ENCODE measurements at regions not wholly inside any gene's neighbourhood (a gene's known extent, or its start where the extent isn't known, plus 50 kb on each side); places are given as distances from the start of the nearest gene placed in this dataset.

DNA sequence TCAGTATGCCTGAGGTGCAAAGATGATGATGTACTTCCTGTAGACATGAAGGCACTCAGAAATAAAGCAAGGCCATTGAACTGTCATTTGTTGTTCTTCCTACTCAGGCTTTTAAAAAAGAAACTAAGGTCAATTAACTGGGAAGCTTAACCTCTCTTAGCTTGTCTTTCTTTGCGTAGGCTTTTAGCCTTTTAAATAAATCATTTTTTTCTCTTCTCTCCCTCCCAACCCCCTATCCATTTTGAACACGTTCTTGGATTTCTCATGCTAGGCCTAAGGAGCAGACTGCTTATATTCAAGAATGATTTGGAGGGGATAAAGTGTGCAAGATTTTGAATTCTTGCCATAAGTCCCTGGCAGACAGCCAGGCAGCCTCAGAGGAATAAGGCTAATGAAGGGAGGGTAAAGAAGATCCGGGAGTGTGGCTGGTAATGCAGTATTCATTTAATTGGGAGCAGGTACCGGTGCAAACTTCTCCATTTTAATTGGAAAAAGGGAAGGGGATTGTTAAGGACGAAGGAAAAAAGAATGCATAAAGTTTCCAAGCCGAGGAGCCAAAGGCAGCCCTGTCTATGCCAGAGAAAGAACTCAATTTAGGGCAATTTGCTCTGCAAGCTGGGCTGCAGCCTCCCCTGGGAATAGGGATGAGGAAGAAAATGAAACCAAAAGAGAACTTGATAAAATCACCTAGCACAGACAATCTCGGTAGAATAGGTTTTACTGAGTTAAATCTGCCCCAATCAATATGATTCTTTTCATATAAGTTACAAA lies 343.8 kb upstream of the MMS22L start:
- WGBS (ENCODE audit: insufficient coverage): 69% methylated on average over 2 of the region's 7 CpGs
- Histone ChIP-seq H3K36me3 (replicated peaks in 1 of 2; ENCODE audit: control extremely low read depth in 1 of 2, control insufficient read depth in 1 of 2, extremely low read depth in 1 of 2, insufficient read depth in 2 of 2, low read length in 1 of 2) (no peaks in the 10 kb centered on the region), H3K4me1 (ENCODE audit: control insufficient read depth in 2 of 2, insufficient read depth in 2 of 2, low read length in 2 of 2) (no peaks in the 10 kb centered on the region), H3K9ac (ENCODE audit: low read length) (no peak overlapping the region), H3K27ac (ENCODE audit: low read length in 2 of 2) (no peak overlapping the region), H3K4me3 (ENCODE audit: control extremely low read depth in 1 of 5, extremely low read depth in 1 of 5, insufficient read depth in 1 of 5, low read depth in 2 of 5, low read length in 4 of 5) (no peak overlapping the region), H4K20me1 (ENCODE audit: control insufficient read depth, insufficient read depth, low read length, poor library complexity, severe bottlenecking) (no peaks in the 10 kb centered on the region), H3K79me2 (ENCODE audit: control insufficient read depth, insufficient read depth, low read length) (no peaks in the 10 kb centered on the region), H3K9me3 (ENCODE audit: control extremely low read depth in 1 of 3, control insufficient read depth in 2 of 3, insufficient read depth in 1 of 3, low read length in 2 of 3) (no peaks in the 10 kb centered on the region), H3K4me2 (replicated peaks; ENCODE audit: low read depth, low read length, poor library complexity, severe bottlenecking) (no peak overlapping the region), H2AFZ (ENCODE audit: insufficient read depth, low read depth, low read length, poor library complexity, severe bottlenecking) (no peak overlapping the region), H3K27me3 (replicated peaks in 1 of 4; ENCODE audit: control extremely low read depth in 1 of 4, control insufficient read depth in 3 of 4, insufficient read depth in 4 of 4, low read length in 3 of 4) (no peaks in the 10 kb centered on the region)
- Mint-ChIP-seq H3K4me3 (no peak overlapping the region), H3K4me1 (no peaks in the 10 kb centered on the region), H3K27ac (no peak overlapping the region), H3K27me3 (no peaks in the 10 kb centered on the region), H3K9me3 (ENCODE audit: insufficient read depth) (no peaks in the 10 kb centered on the region)
- TF ChIP-seq, protein P1, sequence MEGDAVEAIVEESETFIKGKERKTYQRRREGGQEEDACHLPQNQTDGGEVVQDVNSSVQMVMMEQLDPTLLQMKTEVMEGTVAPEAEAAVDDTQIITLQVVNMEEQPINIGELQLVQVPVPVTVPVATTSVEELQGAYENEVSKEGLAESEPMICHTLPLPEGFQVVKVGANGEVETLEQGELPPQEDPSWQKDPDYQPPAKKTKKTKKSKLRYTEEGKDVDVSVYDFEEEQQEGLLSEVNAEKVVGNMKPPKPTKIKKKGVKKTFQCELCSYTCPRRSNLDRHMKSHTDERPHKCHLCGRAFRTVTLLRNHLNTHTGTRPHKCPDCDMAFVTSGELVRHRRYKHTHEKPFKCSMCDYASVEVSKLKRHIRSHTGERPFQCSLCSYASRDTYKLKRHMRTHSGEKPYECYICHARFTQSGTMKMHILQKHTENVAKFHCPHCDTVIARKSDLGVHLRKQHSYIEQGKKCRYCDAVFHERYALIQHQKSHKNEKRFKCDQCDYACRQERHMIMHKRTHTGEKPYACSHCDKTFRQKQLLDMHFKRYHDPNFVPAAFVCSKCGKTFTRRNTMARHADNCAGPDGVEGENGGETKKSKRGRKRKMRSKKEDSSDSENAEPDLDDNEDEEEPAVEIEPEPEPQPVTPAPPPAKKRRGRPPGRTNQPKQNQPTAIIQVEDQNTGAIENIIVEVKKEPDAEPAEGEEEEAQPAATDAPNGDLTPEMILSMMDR (IDR thresholded peaks at IDR 0.05): no peak
- no peak for TF ChIP-seq EZH2 (IDR thresholded peaks at IDR 0.05; ENCODE audit: borderline replicate concordance, insufficient read depth, low read depth, low read length, poor library complexity, severe bottlenecking)
- ATAC-seq (ENCODE audit: low read depth) (no peak), DNase-seq (no peak)
- ChIA-PET CTCF (no interaction called here), POLR2A (no interaction called here)
- intact Hi-C loops (cut with micrococcal nuclease): no loop called here

DNA sequence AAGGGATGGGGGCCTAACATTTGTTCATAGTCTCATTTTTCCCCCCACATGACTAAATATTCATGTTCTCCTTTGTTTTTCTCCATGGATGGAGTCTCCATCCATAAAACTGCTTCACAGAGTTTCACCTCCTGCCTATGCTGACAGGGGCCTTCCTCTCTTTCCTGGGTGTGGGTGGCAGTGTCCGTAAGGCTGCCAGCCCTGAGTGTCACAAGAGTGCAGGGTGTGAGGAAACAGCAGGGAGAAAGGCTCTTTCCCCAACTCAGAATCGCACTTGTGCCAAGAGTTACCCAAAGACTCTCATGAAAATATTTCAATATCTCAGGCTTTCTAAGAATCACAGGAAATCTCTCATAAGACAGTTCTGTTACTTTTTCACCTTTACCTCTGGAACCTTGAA lies 346.2 kb upstream of the MMS22L start:
- H3K9me3 Mint-ChIP-seq (ENCODE audit: insufficient read depth): no peaks in the 10 kb centered on the region
- Histone ChIP-seq H3K4me2 (replicated peaks; ENCODE audit: low read depth, low read length, poor library complexity, severe bottlenecking) (no peak overlapping the region), H3K9me3 (ENCODE audit: control extremely low read depth in 1 of 3, control insufficient read depth in 2 of 3, insufficient read depth in 1 of 3, low read length in 2 of 3) (no peaks in the 10 kb centered on the region), H3K36me3 (replicated peaks in 1 of 2; ENCODE audit: control extremely low read depth in 1 of 2, control insufficient read depth in 1 of 2, extremely low read depth in 1 of 2, insufficient read depth in 2 of 2, low read length in 1 of 2) (no peaks in the 10 kb centered on the region), H3K27ac (ENCODE audit: low read length in 2 of 2) (no peak overlapping the region), H2AFZ (ENCODE audit: insufficient read depth, low read depth, low read length, poor library complexity, severe bottlenecking) (no peak overlapping the region), H3K27me3 (replicated peaks in 1 of 4; ENCODE audit: control extremely low read depth in 1 of 4, control insufficient read depth in 3 of 4, insufficient read depth in 4 of 4, low read length in 3 of 4) (no peaks in the 10 kb centered on the region), H3K4me1 (ENCODE audit: control insufficient read depth in 2 of 2, insufficient read depth in 2 of 2, low read length in 2 of 2) (no peaks in the 10 kb centered on the region), H3K79me2 (ENCODE audit: control insufficient read depth, insufficient read depth, low read length) (no peaks in the 10 kb centered on the region), H3K4me3 (ENCODE audit: control extremely low read depth in 1 of 5, extremely low read depth in 1 of 5, insufficient read depth in 1 of 5, low read depth in 2 of 5, low read length in 4 of 5) (no peak overlapping the region), H4K20me1 (ENCODE audit: control insufficient read depth, insufficient read depth, low read length, poor library complexity, severe bottlenecking) (no peaks in the 10 kb centered on the region), H3K9ac (ENCODE audit: low read length) (no peak overlapping the region)
- TF ChIP-seq, protein P1 (IDR thresholded peaks at IDR 0.05): no peak
- no peak for TF ChIP-seq EZH2 (IDR thresholded peaks at IDR 0.05; ENCODE audit: borderline replicate concordance, insufficient read depth, low read depth, low read length, poor library complexity, severe bottlenecking)
- H3K4me3 Mint-ChIP-seq: no peak overlapping the region
- ChIA-PET CTCF (no interaction called here), POLR2A (no interaction called here)
- intact Hi-C loops (cut with micrococcal nuclease): no loop called here
- WGBS (ENCODE audit: insufficient coverage): 100% methylated on average over 1 of the region's 2 CpGs
- no peaks in the 10 kb centered on the region for H3K4me1 Mint-ChIP-seq
- no peak overlapping the region for H3K27ac Mint-ChIP-seq
- no peak for ATAC-seq (ENCODE audit: low read depth)
- H3K27me3 Mint-ChIP-seq: no peaks in the 10 kb centered on the region
- DNase-seq: no peak

Data from B cell (primary cell).